ENCODE measurements at regions not wholly inside any gene's neighbourhood (a gene's known extent, or its start where the extent isn't known, plus 50 kb on each side); places are given as distances from the start of the nearest gene placed in this dataset.

DNA sequence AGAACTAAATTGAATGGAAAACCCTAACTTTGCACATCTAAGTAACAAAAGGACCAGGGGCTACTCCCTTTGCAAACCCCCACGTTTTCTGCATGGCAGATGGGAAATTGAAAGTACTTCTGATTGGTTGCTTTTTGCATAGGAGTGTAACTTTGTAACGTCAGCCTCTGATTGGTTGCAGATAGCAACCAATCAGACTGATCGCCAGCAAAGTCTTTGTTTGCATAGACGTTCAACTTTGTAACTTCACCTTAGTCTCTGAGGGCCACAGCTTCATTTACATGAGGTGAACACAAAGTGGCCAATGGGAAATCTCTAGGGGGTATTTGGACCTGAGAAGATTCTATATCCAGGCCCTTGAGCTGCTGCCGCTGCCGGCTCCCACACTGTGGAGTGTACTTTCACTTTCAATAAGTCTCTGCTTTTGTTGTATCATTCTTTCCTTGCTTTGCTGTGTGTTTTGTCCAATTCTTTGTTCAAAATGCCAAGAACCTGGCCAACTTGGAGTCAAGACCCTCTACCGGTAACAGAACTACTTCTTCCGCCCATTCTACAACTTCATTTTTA, 102.5 kb upstream of the PRICKLE1 start:
- intact Hi-C loops (cut with micrococcal nuclease) = no loop called here

DNA sequence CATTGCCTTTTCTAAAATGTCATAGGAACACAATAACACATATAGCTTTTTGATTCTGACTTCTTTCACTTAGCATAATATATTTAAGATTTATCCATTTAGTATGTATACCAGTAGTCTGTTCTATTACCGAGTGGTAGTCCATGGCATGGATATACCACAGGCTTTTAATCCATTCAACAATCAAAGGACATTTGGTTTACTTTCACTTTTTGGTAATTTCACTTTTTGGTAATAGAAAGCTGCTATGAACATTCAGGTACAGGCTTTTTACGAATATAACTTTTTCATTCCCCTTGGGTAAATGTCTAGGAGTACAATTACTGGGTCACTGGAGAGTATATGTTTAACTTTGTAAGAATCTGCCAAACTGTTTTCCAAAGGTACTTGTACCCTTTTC, 100.7 kb upstream of the PRICKLE1 start:
- intact Hi-C loops (cut with micrococcal nuclease) = no loop called here

DNA sequence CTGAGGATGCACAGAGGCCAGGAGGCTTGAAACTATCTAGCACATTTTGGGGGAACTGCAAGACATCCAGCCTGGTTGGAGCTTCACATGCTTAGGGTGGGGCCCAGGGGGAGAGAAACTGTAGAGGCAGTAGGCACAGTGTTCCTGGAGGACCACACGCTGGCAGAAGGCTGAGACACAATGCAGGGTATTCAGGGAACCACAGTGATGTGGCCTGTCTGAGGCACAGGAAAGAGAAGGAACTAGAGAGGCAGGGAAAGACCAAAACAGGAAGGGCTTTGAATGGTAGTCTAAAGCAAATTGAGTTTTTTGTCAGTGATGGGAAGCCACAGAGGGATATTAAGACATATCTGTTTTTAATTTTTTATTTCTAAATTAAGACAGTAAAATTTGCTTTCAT, 100.2 kb upstream of the PRICKLE1 start:
- intact Hi-C loops (cut with micrococcal nuclease) = no loop called here

DNA sequence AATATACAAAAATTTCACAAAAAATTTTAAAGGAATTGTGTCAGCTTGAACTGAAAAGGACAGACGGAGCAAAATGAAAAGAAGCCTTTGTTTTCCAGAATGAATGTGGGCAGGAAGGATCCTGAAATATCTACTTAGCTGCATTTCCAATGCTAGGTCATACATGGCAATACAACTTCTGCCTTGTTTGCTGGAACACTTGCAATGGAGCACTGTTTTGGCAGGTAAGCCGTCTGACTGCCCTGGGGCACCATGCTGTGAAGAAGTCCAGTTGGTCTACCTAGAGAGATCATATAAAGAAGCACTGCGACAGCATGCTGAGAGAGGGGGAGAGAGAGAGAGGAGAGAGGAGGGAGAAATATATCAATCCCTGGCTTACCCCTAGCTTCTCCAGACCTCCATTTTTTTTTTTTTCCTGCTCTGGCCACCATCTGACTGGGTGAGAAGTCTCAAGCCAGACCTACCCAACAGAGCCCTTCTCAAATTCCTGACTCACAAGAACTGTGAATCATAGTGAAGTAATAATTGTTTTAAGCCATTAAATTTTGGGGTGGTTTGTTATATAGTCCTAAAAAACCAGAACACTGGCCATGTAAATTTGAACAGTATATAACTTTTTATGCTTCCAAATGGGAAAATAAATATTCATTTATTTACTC, 97.1 kb upstream of the PRICKLE1 start:
- intact Hi-C loops (cut with micrococcal nuclease) = no loop called here

DNA sequence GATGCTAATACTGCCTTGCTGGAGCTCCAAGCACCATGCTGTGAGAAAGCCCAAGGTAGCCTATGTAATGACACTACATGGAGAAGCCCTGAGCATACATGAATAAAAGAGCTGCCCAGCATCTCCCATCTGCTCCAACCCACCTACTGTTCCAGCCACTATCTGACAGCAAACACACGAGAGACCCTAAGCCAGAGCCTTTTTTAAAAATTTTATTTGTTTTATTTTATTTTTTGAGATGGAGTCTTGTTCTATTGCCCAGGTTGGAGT, 95.2 kb upstream of the PRICKLE1 start:
- intact Hi-C loops (cut with micrococcal nuclease) = no loop called here

DNA sequence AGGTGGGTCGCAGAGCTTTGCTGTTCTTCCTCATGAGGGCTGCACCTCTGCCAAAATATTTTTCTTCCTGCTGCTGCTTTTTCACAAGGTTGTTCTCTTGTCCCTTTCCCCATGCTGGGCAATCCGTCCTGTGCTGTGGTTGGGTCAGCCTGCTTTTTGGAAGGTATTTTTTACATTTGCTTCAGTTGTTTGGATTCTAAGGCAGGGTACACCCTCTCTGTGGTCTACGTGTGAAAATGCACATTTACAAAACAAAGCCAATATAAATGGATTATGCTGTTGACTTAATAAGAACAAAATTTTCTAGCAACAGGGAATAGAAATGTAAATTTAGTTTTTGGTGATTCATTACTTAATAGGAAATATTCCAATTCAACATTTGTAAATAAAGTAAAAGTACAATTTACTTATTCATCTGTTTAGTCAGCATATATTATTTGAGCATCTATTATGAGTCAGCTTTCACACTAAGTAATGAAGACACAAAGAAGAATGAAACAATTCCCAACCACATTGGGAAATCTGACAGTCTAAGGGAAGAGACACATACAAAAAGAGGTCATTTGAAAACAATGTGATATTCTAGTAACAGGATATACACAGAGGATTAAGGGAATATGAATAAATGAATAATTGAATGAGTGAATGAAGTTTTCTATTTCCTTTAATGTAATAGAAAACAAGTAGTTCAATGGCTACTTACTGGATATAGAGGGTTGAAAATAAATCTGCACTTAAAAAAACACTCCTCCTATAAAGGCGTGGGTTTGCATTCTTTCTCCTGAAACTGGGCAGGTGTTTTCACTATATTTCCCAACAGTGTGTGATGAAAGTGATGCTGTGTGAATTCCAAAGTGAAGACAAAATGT, 94.6 kb upstream of the PRICKLE1 start:
- intact Hi-C loops (cut with micrococcal nuclease) = no loop called here

DNA sequence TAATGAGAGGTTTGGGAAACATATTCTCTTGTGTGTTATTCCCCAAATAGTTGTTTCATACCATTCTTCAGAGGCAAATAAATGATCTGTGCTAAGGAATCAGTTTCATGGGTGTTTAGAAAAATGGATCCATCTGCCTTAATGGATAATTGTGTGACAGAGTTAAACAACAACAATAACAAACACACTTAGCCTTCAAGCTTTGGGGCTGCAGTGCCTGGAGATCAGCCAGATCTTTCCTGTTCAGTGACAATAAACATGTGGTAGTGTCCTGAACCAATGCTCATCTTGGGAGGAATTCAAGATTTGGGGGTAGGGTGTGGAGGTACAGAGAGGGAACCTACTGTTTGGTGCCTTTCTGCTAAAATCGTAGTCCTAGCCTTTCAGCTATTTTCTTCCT, 93.7 kb upstream of the PRICKLE1 start:
- intact Hi-C loops (cut with micrococcal nuclease) = no loop called here

DNA sequence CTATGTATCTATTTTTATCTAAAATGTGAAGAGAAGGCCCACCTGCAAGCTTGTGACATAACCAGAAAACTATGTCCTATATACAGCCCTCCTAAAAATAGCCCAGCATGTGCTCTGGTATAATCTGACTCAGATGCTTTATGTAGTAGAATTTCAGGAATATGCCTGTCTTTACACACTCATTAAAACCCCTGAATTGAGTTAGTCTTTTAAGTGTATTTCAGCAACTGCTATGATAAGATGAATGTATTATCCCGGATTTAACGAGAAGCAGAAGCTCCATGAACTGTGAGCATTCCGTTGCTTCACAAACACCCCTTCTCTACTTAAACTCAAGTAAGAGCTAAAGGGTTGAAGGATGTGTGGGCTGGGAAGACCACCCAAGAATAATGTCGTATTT, 89.9 kb upstream of the PRICKLE1 start:
- intact Hi-C loops (cut with micrococcal nuclease) = loop anchor here (5.0 kb wide), 1 partner anchor 1888 kb away; no protein-coding TSS in a partner anchor

DNA sequence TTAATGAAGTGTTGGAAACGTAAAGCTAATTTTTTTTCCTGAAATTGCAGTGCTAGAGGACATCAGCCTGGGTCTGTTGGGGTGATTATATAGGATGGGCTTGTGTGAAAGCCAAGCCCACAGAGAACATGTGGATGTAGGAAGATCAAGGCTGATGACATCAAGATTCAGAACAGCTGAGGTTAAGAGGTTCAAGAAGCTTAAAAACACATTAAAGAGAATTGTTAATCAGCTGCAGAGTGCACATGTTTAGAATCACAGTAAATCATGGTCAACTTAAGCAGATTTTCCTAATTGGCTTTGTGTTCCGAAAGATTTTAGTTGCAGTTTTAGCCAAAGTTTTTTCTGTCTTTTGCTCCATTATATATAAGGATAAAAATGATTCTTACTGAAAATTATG, 87.9 kb upstream of the PRICKLE1 start:
- intact Hi-C loops (cut with micrococcal nuclease) = loop anchor here (5.0 kb wide), 1 partner anchor 1890 kb away; no protein-coding TSS in a partner anchor

DNA sequence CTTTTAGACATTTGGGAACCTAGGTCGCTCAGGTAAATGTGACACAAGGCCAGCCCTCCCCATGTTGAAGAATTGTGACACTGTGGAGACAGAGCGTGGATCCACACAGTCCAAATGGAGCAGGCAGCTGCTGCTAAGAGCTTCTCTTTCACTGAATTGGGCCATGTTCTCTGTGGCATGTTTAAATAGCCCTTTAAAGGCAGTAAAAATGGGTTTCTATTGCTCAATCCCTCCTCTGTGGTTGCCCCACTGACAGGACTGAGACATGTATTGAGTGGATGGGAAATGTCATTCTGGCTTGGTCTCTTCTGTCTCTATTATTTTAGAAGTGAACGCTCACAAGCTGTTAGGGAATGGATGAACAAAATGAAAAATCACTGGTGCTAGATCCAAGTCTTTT, 84.0 kb upstream of the PRICKLE1 start:
- intact Hi-C loops (cut with micrococcal nuclease) = no loop called here

DNA sequence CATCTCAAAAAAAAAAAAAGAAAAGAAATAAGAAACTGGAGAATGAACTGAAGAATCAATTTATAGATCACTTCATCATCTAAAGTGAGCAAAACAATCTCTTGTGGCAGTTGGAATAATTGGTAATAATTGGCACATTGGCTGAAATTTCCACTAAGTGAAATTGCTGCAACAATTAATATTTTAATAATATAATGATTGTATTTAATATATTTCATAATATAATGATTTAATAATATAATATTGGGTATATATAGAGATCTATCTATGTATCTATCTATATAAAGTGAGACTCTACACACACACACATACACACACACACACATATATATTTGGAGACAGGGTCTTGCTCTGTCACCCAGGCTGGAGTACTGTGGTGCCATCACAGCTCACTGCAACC, 81.2 kb upstream of the PRICKLE1 start:
- intact Hi-C loops (cut with micrococcal nuclease) = no loop called here

DNA sequence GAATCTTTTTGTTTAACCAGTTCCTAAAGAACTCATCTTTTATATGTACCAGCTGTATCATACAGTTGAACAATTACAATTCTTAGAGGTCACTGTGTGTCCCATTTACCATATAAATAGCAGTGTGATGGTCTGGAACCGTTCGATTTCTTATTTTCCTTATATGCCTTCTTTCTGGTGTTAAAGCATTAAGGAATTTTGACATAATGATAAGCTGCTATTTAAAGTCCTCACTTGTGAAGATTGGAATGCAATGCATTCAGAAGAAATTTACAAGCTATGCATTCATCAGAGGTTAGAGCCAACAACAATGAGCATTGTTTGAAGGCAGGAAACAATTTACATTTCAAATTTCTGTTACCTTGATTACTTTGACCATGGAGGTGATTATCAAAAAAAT, 80.0 kb upstream of the PRICKLE1 start:
- intact Hi-C loops (cut with micrococcal nuclease) = no loop called here

DNA sequence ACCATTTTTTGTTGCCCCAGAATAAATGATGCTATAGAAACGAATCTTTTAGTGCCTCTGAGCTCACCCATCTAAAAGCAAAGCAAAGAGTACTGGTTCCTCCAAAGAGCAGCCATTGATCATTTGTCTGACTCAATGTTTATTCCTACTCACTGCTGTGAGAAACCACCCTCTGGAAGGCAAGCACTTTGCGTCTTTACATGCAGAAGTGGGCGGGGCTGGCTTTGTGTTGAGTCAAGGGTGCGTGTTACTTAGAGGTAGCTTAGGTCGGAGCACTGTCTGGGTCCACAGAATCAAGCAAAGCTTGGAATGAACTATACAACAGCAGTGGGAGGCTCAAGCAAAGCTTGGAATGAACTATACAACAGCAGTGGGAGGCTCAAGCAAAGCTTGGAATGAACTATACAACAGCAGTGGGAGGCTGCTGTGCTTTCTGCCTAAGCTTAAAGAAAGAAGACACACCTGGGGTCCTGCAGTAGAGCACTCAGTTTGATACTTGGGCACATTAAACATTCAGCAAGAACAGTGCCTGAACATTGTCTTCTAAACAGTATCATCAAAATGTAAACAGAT, 77.2 kb upstream of the PRICKLE1 start:
- intact Hi-C loops (cut with micrococcal nuclease) = no loop called here

DNA sequence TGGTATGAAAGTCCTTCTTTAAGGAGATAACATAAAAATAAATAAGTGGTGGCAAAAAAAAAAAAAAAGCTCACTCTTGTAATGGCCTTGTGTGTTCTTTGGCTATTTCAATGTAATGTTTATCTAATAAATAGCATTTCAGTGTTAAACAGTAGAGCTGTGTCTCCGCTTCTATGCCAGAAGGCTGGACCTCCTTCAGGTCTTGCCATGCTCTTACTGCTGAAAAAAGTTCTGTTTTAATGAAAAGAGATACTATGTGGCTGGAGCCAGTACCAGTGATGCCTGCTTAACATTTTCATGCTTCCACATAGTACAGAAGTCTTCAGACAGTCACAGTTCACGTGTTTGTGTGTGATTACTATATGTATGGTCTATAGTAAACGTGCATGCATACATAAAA, 74.1 kb upstream of the PRICKLE1 start:
- intact Hi-C loops (cut with micrococcal nuclease) = no loop called here

DNA sequence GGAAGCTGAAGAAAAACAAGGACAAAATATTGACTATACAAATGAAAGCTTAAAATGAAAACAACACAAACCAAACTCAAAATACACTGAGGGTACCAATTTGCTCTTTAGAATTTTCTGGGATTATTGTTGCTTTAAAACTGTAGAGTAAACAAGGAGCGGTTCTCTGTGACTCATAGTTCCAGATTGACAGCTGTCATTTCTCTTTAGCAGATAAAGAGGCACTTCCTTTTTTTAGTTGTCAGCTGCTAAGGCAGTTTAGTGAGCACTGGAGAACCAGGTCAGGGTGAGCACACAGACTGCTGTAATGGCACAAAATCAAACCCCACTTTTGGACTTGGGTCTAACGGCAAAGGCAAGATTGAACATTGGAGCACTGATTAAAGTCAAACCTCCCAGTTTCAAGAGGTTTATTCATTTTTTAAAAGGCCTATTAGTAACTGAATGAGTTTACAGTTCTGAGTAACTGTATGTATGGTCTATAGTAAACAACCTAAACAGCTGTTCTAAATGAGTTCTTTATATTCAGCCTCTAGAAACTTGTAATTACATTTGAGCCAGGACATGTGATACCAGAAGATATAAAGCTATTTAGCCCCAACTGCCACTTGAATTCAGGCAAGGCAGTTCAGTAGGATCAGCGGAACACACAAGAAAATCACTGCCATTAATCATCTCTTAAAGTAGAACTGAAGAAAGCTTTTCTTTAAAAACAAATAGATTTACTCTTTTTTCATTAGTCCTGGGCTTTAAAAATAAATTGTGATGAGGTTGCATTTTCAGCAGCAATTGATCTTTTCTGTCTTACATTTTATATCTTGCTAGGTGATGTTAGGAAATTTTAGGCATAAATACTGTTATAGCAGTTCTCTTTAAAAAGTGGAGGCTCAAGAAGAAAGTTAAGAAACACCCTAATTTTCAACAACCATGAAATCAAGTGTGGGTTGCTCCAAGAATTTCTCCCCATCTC, 71.7 kb upstream of the PRICKLE1 start:
- intact Hi-C loops (cut with micrococcal nuclease) = no loop called here

DNA sequence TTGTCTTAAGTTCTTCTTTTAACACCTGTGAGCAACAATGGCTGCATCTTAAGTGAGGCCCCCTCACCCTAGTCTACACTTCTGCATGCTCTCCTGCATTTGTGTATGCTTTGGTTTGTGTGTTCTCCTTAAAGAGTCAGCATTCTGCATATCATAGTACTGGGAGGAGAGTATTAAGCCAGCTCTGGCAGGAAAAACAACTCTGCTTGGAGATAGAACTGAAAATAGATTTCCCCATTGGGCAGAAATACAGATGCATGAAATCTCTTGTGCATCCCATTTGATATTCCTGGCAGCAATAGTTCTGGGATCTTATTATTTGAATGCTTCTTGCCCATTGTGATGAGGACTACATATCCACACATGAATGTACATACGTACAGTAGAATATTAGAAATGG, 70.6 kb upstream of the PRICKLE1 start:
- intact Hi-C loops (cut with micrococcal nuclease) = no loop called here

DNA sequence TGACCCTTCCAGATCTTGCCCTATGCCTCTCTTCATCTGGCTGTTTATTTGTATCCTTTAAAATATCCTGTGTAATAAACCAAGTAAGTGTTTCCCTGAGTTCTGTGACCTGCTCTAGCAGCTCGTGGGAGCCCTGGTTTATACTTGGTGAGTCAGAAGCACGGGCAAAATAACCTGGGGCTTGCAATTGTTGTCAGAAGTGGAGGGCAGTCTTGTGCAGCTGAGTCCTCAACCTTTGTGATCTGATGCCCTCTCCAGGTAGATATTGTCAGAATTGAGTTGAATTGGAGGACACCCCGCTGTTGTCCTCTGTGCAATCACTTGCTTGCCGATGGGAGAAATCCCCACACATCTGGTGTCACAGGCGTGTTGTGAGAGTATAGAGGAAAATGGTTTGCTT, 62.5 kb upstream of the PRICKLE1 start:
- intact Hi-C loops (cut with micrococcal nuclease) = no loop called here

DNA sequence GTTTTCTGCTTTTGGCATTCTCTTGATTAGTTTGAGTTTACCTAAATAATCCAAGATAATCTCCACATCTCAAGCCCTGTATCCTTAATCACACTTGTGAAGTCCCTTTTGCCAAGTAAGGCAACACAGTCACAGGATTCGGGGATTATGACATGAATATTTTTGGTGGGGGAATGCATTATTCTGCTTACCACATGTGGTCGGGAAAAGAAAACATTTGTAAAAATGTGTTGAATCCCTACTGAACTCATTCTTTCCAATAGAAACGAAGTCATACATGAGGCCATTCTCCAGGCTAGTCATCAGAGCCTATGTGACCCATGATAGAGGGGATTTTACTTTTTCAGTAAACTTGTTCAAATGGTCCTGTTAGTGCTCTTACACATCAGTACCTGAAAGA, 58.5 kb upstream of the PRICKLE1 start:
- intact Hi-C loops (cut with micrococcal nuclease) = no loop called here

DNA sequence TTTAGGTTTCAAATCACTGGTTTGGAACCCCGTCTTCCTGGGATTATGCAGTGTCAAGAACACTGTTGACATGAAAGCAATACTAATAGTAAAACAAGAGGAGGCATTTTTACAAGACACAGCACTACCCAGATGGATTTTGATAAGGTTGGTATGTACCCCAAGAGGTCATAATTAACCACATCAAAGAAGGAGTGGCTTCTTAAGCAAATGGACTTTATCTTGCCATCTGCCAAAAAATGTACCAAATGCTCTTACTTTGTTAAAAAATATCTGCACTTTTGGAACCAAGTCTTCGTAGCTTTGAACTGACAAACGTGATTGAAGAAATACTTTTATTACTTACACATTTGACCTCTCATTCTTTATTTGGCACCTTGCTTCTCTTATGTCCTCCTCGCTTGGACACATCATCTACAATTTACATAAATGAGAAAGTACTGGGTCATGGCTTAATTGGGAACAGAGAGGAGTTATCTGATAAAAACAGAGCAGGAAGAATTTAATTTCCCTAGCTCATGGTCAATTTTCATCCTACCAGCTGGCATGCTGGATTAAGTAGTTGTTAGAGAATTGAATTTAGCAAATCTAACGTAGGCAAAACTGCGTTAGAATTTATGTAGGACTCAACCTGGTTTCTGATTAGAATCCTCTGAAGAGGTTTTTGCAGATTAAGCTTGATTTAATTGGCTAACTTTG, 54.5 kb upstream of the PRICKLE1 start:
- intact Hi-C loops (cut with micrococcal nuclease) = no loop called here

DNA sequence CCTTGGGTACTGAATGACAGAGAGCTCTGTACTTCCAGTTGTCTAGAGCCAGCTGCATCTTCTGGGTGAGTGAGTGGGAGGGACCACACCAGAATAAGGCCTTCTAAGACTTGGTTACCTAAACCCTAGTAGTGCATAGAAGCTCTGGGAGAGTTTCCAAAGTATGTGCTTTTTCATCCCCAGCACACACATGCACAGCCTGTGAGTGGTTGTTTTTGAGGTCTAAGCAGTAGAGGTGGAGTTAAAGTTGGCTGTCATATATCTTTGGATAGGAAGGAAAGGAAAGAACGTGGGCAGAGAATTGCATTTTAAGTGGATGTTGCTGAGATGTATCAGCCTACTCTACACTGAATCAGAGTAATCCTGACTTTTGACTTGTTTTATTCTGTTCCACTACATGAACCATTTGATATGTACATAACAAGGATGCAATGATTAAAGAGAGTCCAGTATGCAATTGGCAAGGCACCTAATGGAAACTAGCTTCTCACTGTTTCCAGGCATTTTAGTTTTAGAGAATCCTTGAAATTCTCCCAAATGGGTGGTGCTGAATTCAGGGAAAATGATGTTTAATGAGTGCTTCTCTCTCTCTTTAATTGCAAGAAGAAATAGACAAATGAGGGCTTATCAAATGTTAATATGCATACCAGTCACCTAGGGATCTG, 51.8 kb upstream of the PRICKLE1 start:
- intact Hi-C loops (cut with micrococcal nuclease) = no loop called here
